ENCODE measurements at regions not wholly inside any gene's neighbourhood (a gene's known extent, or its start where the extent isn't known, plus 50 kb on each side); places are given as distances from the start of the nearest gene placed in this dataset.

GRCh38 chr12:127625176-127625771, 641.7 kb upstream of the TMEM132C start:
- H4K5ac ChIP-seq (ENCODE audit: insufficient read length, low read depth, low read length) = no peak overlapping the region
- H3K14ac ChIP-seq (ENCODE audit: insufficient read length) = no peak overlapping the region
- no peaks in the 10 kb centered on the region for H3K23me2 ChIP-seq (ENCODE audit: low read depth, low read length)
- no peak overlapping the region for H3K4me2 ChIP-seq (ENCODE audit: insufficient read depth in 1 of 2, low read depth in 2 of 2, low read length in 2 of 2)
- no peak overlapping the region for H3K9ac ChIP-seq (replicated peaks in 1 of 4; ENCODE audit: extremely low read depth in 1 of 4, low read depth in 3 of 4, low read length in 3 of 4)
- 87% methylated on average over 5 of the region's 5 CpGs; no CpG with 5 or more reads in 1 of the 2 experiments for WGBS, 2 experiments (ENCODE audit: extremely low coverage in 1 of 2, insufficient coverage in 1 of 2, insufficient read length in 1 of 2, insufficient replicate concordance in 2 of 2, low coverage in 1 of 2, low lambda C conversion rate in 2 of 2, missing lambda C conversion rate in 1 of 2)
- no peak overlapping the region for H4K91ac ChIP-seq (replicated peaks; ENCODE audit: insufficient read length, low read length)
- H3K9me3 ChIP-seq (ENCODE audit: insufficient read depth in 2 of 2, low read depth in 1 of 2, low read length in 1 of 2) = no peaks in the 10 kb centered on the region
- H3K4ac ChIP-seq (replicated peaks; ENCODE audit: insufficient read length, low read depth, low read length) = no peak overlapping the region
- H2BK15ac ChIP-seq (ENCODE audit: low read length) = no peak overlapping the region
- no peak overlapping the region for H2AK5ac ChIP-seq (ENCODE audit: low read depth, low read length)
- no peak overlapping the region for H3K27ac ChIP-seq (ENCODE audit: low read depth, low read length)
- TF ChIP-seq POU5F1 (IDR thresholded peaks at IDR 0.05; ENCODE audit: low read depth, low read length) = no peak
- no peak for TF ChIP-seq CHD1 (IDR thresholded peaks at IDR 0.05; ENCODE audit: low read depth, low read length)
- TF ChIP-seq JUN (IDR thresholded peaks at IDR 0.05; ENCODE audit: low read depth, low read length) = no peak
- TF ChIP-seq RNF2 (IDR thresholded peaks at IDR 0.05; ENCODE audit: borderline replicate concordance, low read depth, low read length, missing control alignments, poor library complexity, severe bottlenecking) = no peak
- TF ChIP-seq GABPA (IDR thresholded peaks at IDR 0.05; ENCODE audit: borderline replicate concordance, insufficient read depth, low read length) = no peak
- no peak for TF ChIP-seq CEBPB (IDR thresholded peaks at IDR 0.05; ENCODE audit: low read depth, low read length)
- no peak for TF ChIP-seq POLR2AphosphoS5 (IDR thresholded peaks at IDR 0.05; ENCODE audit: low read depth, low read length)
- TF ChIP-seq EGR1 (IDR thresholded peaks at IDR 0.05; ENCODE audit: borderline replicate concordance, low read depth, low read length) = no peak
- ChIA-PET CTCF (ENCODE audit: partially characterized antibody) (no interaction called here), POLR2A (ENCODE audit: partially characterized antibody) (no interaction called here)
- H2AFZ ChIP-seq (ENCODE audit: low read length) = no peak overlapping the region
- no peak overlapping the region for H2BK120ac ChIP-seq (replicated peaks; ENCODE audit: low read depth, low read length)
- H3K18ac ChIP-seq (ENCODE audit: extremely low read depth, low read length) = no peak overlapping the region
- peaks cover 3 to 9% (median 6%) of the 10 kb centered on the region in 4 experiments for H3K4me1 ChIP-seq (replicated peaks in 1 of 4; ENCODE audit: control insufficient read depth in 3 of 4, insufficient read depth in 4 of 4, low read length in 3 of 4)
- H3K36me3 ChIP-seq (ENCODE audit: control insufficient read depth in 2 of 4, insufficient read depth in 4 of 4, low read length in 3 of 4) = no peaks in the 10 kb centered on the region
- H4K20me1 ChIP-seq (replicated peaks in 1 of 2; ENCODE audit: control insufficient read depth in 1 of 2, insufficient read depth in 2 of 2, low read length in 2 of 2) = no peaks in the 10 kb centered on the region
- FAIRE-seq (no peak), DNase-seq (ENCODE audit: low read depth in 1 of 2, low spot score in 2 of 2) (no peak)
- no peak overlapping the region for H2BK12ac ChIP-seq (ENCODE audit: low read depth, low read length)
- H3K27me3 ChIP-seq (replicated peaks in 1 of 4; ENCODE audit: control insufficient read depth in 3 of 4, extremely low read depth in 1 of 4, insufficient read depth in 3 of 4, low read length in 3 of 4) = no peaks in the 10 kb centered on the region
- no peak overlapping the region for H3K56ac ChIP-seq (replicated peaks; ENCODE audit: insufficient read length, low read depth, low read length)
- H2BK20ac ChIP-seq (ENCODE audit: low read length) = no peak overlapping the region
- H3K23ac ChIP-seq (ENCODE audit: insufficient read length) = no peak overlapping the region
- no peak overlapping the region for H2BK5ac ChIP-seq (ENCODE audit: low read depth, low read length)
- H3K79me1 ChIP-seq (ENCODE audit: low read depth, low read length) = no peaks in the 10 kb centered on the region
- no peaks in the 10 kb centered on the region for H3K79me2 ChIP-seq (ENCODE audit: control insufficient read depth in 1 of 2, insufficient read depth in 2 of 2, low read length in 2 of 2)
- no peak overlapping the region for H3K4me3 ChIP-seq (ENCODE audit: extremely low read depth in 1 of 4, insufficient read depth in 2 of 4, low read depth in 3 of 4, low read length in 4 of 4)
- H4K8ac ChIP-seq (ENCODE audit: extremely low read depth, insufficient read depth, low read length) = no peak overlapping the region
